ENCODE measurements at regions not wholly inside any gene's neighbourhood (a gene's known extent, or its start where the extent isn't known, plus 50 kb on each side); places are given as distances from the start of the nearest gene placed in this dataset.

DNA sequence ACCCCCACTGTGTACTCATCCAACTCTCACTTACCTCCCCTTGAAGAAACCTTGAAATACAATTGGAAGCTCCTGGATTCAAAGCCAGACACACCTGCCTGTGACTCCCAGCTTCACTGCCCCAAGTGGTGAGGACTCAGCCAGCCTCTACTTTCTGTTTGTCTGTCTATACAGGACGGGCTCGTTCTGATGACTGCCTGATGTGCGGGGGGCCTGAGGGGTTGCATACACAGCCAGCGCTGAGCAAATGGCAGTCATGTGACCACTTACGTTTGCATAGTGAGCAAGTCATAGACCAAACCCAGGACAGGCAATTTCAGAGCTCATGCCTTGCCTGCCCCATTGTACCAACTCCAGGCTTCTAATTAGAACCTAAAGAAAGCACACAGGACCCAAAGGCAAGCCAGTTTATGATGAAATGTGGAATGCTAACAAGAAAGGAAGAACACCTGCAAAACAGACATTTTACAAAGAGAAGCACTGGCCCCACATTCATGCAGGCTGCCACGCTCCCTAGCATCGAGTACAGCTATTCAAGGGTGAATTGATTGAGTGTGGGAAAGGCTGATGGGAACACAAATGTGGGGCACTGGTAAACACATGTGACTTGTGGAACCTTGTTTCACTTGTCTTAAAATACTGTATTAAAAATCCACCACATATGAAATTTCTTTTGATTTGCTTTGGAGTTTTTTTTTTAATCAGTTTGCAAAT, 137.8 kb downstream of the LNPK start:
- Histone ChIP-seq H3K27me3 (no peaks in the 10 kb centered on the region), H3K27ac (no peak overlapping the region), H3K4me3 (no peak overlapping the region), H3K4me1 (no peaks in the 10 kb centered on the region), H3K36me3 (no peaks in the 10 kb centered on the region), H3K9me3 (no peaks in the 10 kb centered on the region)
- intact Hi-C loops (cut with DNase I), result no loop called here
- DNase-seq (no peak), ATAC-seq (no peak)
- TF ChIP-seq, protein P1, sequence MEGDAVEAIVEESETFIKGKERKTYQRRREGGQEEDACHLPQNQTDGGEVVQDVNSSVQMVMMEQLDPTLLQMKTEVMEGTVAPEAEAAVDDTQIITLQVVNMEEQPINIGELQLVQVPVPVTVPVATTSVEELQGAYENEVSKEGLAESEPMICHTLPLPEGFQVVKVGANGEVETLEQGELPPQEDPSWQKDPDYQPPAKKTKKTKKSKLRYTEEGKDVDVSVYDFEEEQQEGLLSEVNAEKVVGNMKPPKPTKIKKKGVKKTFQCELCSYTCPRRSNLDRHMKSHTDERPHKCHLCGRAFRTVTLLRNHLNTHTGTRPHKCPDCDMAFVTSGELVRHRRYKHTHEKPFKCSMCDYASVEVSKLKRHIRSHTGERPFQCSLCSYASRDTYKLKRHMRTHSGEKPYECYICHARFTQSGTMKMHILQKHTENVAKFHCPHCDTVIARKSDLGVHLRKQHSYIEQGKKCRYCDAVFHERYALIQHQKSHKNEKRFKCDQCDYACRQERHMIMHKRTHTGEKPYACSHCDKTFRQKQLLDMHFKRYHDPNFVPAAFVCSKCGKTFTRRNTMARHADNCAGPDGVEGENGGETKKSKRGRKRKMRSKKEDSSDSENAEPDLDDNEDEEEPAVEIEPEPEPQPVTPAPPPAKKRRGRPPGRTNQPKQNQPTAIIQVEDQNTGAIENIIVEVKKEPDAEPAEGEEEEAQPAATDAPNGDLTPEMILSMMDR (IDR thresholded peaks at IDR 0.05), result no peak
- TF ChIP-seq POLR2A (IDR thresholded peaks at IDR 0.05), result no peak
- WGBS, 4 donors, result 71 to 80% (median 74%) methylated on average over 7 of the region's 7 CpGs

DNA sequence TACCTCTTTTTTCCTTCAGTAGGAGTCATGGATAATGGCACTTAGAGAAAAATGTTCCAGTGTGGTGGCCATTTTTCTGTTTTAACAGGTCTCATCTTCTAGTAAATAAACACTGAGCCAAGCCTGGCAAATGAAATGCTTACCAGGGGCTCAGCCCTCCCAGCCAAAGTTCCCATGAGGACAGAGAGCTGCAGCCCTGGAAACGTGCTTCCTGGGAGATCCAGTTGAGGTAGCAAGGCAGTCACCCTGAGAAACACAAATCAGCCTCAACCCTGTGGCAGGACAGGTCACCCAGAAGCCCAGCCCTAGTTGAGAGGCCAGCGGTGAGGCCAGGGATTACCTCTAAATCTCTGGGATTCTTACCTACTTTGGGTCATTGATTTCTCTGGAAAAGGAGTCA, 140.1 kb downstream of the LNPK start:
- TF ChIP-seq POLR2A (IDR thresholded peaks at IDR 0.05), result no peak
- TF ChIP-seq, protein P1 (IDR thresholded peaks at IDR 0.05), result no peak
- Histone ChIP-seq H3K36me3 (no peaks in the 10 kb centered on the region), H3K27me3 (no peaks in the 10 kb centered on the region), H3K9me3 (no peaks in the 10 kb centered on the region), H3K4me3 (no peak overlapping the region), H3K4me1 (no peaks in the 10 kb centered on the region), H3K27ac (no peak overlapping the region)
- ATAC-seq, result no peak
- intact Hi-C loops (cut with DNase I), result no loop called here
- WGBS, 4 donors, result 53 to 67% (median 65%) methylated on average over 2 of the region's 2 CpGs
- DNase-seq, result no peak

DNA sequence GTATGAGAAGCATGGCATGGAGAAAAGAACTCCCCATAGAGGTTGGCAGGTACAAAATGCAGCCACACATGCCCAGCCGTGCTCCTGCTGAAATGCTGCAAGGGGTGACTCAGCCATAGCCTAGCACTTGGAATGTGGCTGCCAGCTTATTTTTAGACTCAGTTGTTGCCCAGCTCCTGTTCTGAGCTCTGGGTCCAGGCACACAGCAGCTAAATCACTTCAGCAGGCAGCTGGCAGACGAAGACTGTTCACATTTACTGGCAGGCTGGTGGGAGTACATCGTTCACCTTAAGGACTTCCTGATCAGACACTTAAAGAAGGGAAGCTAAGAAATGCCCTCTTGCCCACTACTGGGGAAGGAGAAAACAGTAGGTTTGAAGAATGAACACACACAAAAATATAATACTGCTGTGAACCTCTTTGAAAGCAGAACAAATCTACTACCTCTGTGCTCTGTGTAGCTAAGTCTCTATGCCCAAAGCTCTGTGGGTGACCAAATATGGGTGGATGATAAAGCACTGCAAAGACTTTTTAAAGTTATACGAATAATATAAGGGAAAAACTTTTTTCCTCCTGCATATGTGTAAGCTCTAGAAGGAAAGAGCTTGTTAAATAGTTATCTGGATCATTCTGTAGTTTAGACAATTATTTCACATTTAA, 146.1 kb downstream of the LNPK start:
- DNase-seq, result peak in 4 of 5 donors; percentile 62 to 79 (median 73)
- 37 to 48% (median 42%) methylated on average over 4 of the region's 4 CpGs for WGBS, 4 donors
- no peaks in the 10 kb centered on the region for H3K27me3 ChIP-seq
- no peaks in the 10 kb centered on the region for H3K9me3 ChIP-seq
- TF ChIP-seq, protein P1 (IDR thresholded peaks at IDR 0.05), result no peak
- TF ChIP-seq POLR2A (IDR thresholded peaks at IDR 0.05), result no peak
- peak overlapping the region; percentile 38 to 86 (median 80) for H3K27ac ChIP-seq
- no peaks in the 10 kb centered on the region for H3K36me3 ChIP-seq
- peaks cover 0 to 10% (median 4%) of the 10 kb centered on the region in 12 donors for H3K4me1 ChIP-seq
- intact Hi-C loops (cut with DNase I), result no loop called here
- peak; percentile 97 to 99 (median 99) for ATAC-seq
- H3K4me3 ChIP-seq, result peak overlapping the region in 1 of 12 donors; percentile 13

DNA sequence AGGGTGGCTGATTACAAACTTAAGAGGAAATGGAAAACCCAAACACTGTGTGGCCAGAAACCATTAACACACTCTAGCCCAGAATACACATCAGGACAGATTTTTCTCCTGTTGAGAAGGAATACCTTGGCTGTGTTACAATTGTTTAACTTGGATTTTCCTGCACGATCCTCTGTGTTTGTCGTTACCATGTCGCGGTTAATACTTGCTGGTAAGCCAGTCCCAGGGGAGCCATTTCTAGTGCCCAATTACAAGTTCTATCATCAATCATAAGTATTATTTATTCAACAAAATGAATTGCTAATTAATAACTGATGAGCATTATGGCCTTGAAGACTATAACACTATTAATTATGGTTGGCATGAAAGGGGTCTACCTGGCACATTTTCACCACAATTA, 146.8 kb downstream of the LNPK start:
- Histone ChIP-seq H3K27me3 (no peaks in the 10 kb centered on the region), H3K27ac (peak overlapping the region in 11 of 12 donors; percentile 46 to 86 (median 81)), H3K9me3 (no peaks in the 10 kb centered on the region), H3K36me3 (no peaks in the 10 kb centered on the region), H3K4me3 (no peak overlapping the region), H3K4me1 (peaks cover 0 to 10% (median 4%) of the 10 kb centered on the region in 12 donors)
- TF ChIP-seq, protein P1 (IDR thresholded peaks at IDR 0.05), result no peak
- no peak for TF ChIP-seq POLR2A (IDR thresholded peaks at IDR 0.05)
- DNase-seq (no peak), ATAC-seq (no peak)
- 65 to 84% (median 75%) methylated on average over 4 of the region's 4 CpGs for WGBS, 4 donors
- intact Hi-C loops (cut with DNase I), result no loop called here
